Activated CD8-positive, alpha-beta memory T cell treated with anti-CD3 and anti-CD28 coated beads, Interleukin-2, amount 10 ng/mL, durations not matched to agents 7 days and 5 days (primary cell): ENCODE measurements at regions not wholly inside any gene's neighbourhood (a gene's known extent, or its start where the extent isn't known, plus 50 kb on each side); places are given as distances from the start of the nearest gene placed in this dataset.

ENCODE experiments used
- ATAC-seq: fragments of 150-1000 bp; cut with Tn5 transposase; one replicate; pipeline ENCODE4 v1.10.0; 2021; ENCODE audit warnings: moderate library complexity
- CTCF ChIA-PET: fragments of 350-600 bp; sonication (Branson Sonifier 250); formaldehyde crosslinking; loops from one replicate; lab custom pipeline; 2021; ENCODE audit warnings: antibody characterized with exemption; lab: Charles Lee
- DNase-seq: peaks from one replicate; pipeline ENCODE4 v3.0.0-alpha.2; 2020
- H3K27ac Mint-ChIP-seq: one replicate; pipeline ENCODE4 v1.8.0; 2021; ENCODE audit warnings: mild to moderate bottlenecking, mixed read lengths
- H3K27me3 Mint-ChIP-seq: one replicate; pipeline ENCODE4 v1.8.0; 2021; ENCODE audit warnings: mixed read lengths
- H3K36me3 Mint-ChIP-seq: one replicate; pipeline ENCODE4 v1.8.0; 2021; ENCODE audit warnings: mild to moderate bottlenecking, mixed read lengths
- H3K4me1 Mint-ChIP-seq: one replicate; pipeline ENCODE4 v1.8.0; 2021; ENCODE audit warnings: mixed read lengths
- H3K4me3 Mint-ChIP-seq: one replicate; pipeline ENCODE4 v1.8.0; 2021; ENCODE audit warnings: mild to moderate bottlenecking, moderate library complexity, mixed read lengths
- H3K9me3 Mint-ChIP-seq: one replicate; pipeline ENCODE4 v1.8.0; 2022; ENCODE audit warnings: low read depth, mixed read lengths

GRCh38 chr1:233435622-233436021, 108.1 kb downstream of the MAP3K21 start:
- no peak overlapping the region for H3K4me3 Mint-ChIP-seq

GRCh38 chr1:233439721-233440120, 112.2 kb downstream of the MAP3K21 start:
- no peak overlapping the region for H3K4me3 Mint-ChIP-seq
- no peaks in the 10 kb centered on the region for H3K4me1 Mint-ChIP-seq
- H3K27ac Mint-ChIP-seq, result no peak overlapping the region
- ATAC-seq (no peak), DNase-seq (no peak)
- CTCF ChIA-PET, result interaction anchor here (0.8 to 2.9 kb wide), 5 partner anchors 8 to 627 kb away, joined by 3 to 20 read pairs (median 5); no protein-coding TSS in a partner anchor
- H3K9me3 Mint-ChIP-seq, result no peaks in the 10 kb centered on the region
- H3K27me3 Mint-ChIP-seq, result peaks cover 27% of the 10 kb centered on the region
- H3K36me3 Mint-ChIP-seq, result no peaks in the 10 kb centered on the region

More at GRCh38 chr1:233435622-233436021, 108.1 kb downstream of the MAP3K21 start:
- ATAC-seq, result no peak
- H3K27me3 Mint-ChIP-seq, result peaks cover 38% of the 10 kb centered on the region
- no peaks in the 10 kb centered on the region for H3K9me3 Mint-ChIP-seq
- DNase-seq, result no peak
- H3K4me1 Mint-ChIP-seq, result no peaks in the 10 kb centered on the region
- no peak overlapping the region for H3K27ac Mint-ChIP-seq
- no peaks in the 10 kb centered on the region for H3K36me3 Mint-ChIP-seq
- CTCF ChIA-PET, result no interaction called here

- Mint-ChIP-seq H3K27ac (no peak overlapping the region), H3K4me1 (no peaks in the 10 kb centered on the region), H3K27me3 (peaks cover 19% of the 10 kb centered on the region), H3K9me3 (no peaks in the 10 kb centered on the region), H3K4me3 (no peak overlapping the region), H3K36me3 (no peaks in the 10 kb centered on the region)
- DNase-seq (no peak), ATAC-seq (no peak)
- CTCF ChIA-PET, result interaction anchor here (0.6 to 2.9 kb wide), 15 partner anchors 11 to 626 kb away, joined by 3 to 20 read pairs (median 4); no protein-coding TSS in a partner anchor
These were observed 113.5 kb downstream of the MAP3K21 start for GRCh38 chr1:233440951-233441401.

GRCh38 chr1:233442026-233442780, 114.7 kb downstream of the MAP3K21 start:
- CTCF ChIA-PET, result interaction anchor here (0.9 to 2.9 kb wide), 5 partner anchors 11 to 625 kb away, joined by 3 to 20 read pairs (median 3); no protein-coding TSS in a partner anchor
- no peak for DNase-seq
- Mint-ChIP-seq H3K27ac (no peak overlapping the region), H3K4me1 (no peaks in the 10 kb centered on the region), H3K27me3 (peaks cover 16% of the 10 kb centered on the region), H3K36me3 (no peaks in the 10 kb centered on the region), H3K4me3 (no peak overlapping the region), H3K9me3 (no peaks in the 10 kb centered on the region)
- ATAC-seq, result no peak

- Mint-ChIP-seq H3K4me1 (no peaks in the 10 kb centered on the region), H3K27ac (no peak overlapping the region), H3K4me3 (no peak overlapping the region), H3K36me3 (no peaks in the 10 kb centered on the region), H3K9me3 (no peaks in the 10 kb centered on the region), H3K27me3 (peaks cover 14% of the 10 kb centered on the region)
- DNase-seq (no peak), ATAC-seq (no peak)
- CTCF ChIA-PET, result no interaction called here
These were observed 115.7 kb downstream of the MAP3K21 start for GRCh38 chr1:233443040-233443760.

GRCh38 chr1:233444484-233444883, 117.0 kb downstream of the MAP3K21 start:
- ATAC-seq (no peak), DNase-seq (no peak)
- Mint-ChIP-seq H3K27ac (no peak overlapping the region), H3K9me3 (no peaks in the 10 kb centered on the region), H3K4me3 (no peak overlapping the region), H3K27me3 (peaks cover 10% of the 10 kb centered on the region), H3K4me1 (no peaks in the 10 kb centered on the region), H3K36me3 (no peaks in the 10 kb centered on the region)
- CTCF ChIA-PET, result interaction anchor here (0.7 to 1.0 kb wide), 2 partner anchors 14 to 51 kb away, joined by 3 read pairs; no protein-coding TSS in a partner anchor

- CTCF ChIA-PET, result no interaction called here
- ATAC-seq, result no peak
These were observed 118.2 kb downstream of the MAP3K21 start for GRCh38 chr1:233445737-233446136.

GRCh38 chr1:233446935-233447334, 119.4 kb downstream of the MAP3K21 start:
- CTCF ChIA-PET, result no interaction called here
- ATAC-seq, result no peak
- H3K4me3 Mint-ChIP-seq, result no peak overlapping the region
- no peak overlapping the region for H3K27ac Mint-ChIP-seq
- H3K9me3 Mint-ChIP-seq, result no peaks in the 10 kb centered on the region
- no peaks in the 10 kb centered on the region for H3K4me1 Mint-ChIP-seq
- H3K36me3 Mint-ChIP-seq, result no peaks in the 10 kb centered on the region
- peaks cover 13% of the 10 kb centered on the region for H3K27me3 Mint-ChIP-seq
- DNase-seq, result no peak

More at GRCh38 chr1:233445737-233446136, 118.2 kb downstream of the MAP3K21 start:
- Mint-ChIP-seq H3K36me3 (no peaks in the 10 kb centered on the region), H3K27ac (no peak overlapping the region), H3K4me3 (no peak overlapping the region), H3K27me3 (peaks cover 9% of the 10 kb centered on the region), H3K4me1 (no peaks in the 10 kb centered on the region), H3K9me3 (no peaks in the 10 kb centered on the region)
- DNase-seq, result no peak

GRCh38 chr1:233448109-233448689, 120.7 kb downstream of the MAP3K21 start:
- no peak for ATAC-seq
- no peak overlapping the region for H3K4me3 Mint-ChIP-seq
- H3K27me3 Mint-ChIP-seq, result peaks cover 11% of the 10 kb centered on the region
- no peaks in the 10 kb centered on the region for H3K4me1 Mint-ChIP-seq
- H3K9me3 Mint-ChIP-seq, result no peaks in the 10 kb centered on the region
- DNase-seq, result no peak
- H3K36me3 Mint-ChIP-seq, result no peaks in the 10 kb centered on the region
- CTCF ChIA-PET, result interaction anchor here (0.6 to 1.2 kb wide), 2 partner anchors 8 to 55 kb away, joined by 3 read pairs; no protein-coding TSS in a partner anchor
- H3K27ac Mint-ChIP-seq, result no peak overlapping the region

- H3K27ac Mint-ChIP-seq, result no peak overlapping the region
- peaks cover 21% of the 10 kb centered on the region for H3K27me3 Mint-ChIP-seq
- H3K4me1 Mint-ChIP-seq, result no peaks in the 10 kb centered on the region
- no peak for ATAC-seq
- no peak overlapping the region for H3K4me3 Mint-ChIP-seq
- H3K36me3 Mint-ChIP-seq, result no peaks in the 10 kb centered on the region
- no peaks in the 10 kb centered on the region for H3K9me3 Mint-ChIP-seq
- CTCF ChIA-PET, result interaction anchor here (1.4 kb wide), 1 partner anchor 11 kb away, joined by 3 read pairs; no protein-coding TSS in a partner anchor
- DNase-seq, result no peak
These were observed 125.2 kb downstream of the MAP3K21 start for GRCh38 chr1:233452724-233453123.

GRCh38 chr1:233453433-233454200, 126.1 kb downstream of the MAP3K21 start:
- H3K4me3 Mint-ChIP-seq, result no peak overlapping the region
- CTCF ChIA-PET, result interaction anchor here (1.4 kb wide), 1 partner anchor 12 kb away, joined by 3 read pairs; no protein-coding TSS in a partner anchor
- no peaks in the 10 kb centered on the region for H3K4me1 Mint-ChIP-seq
- H3K27ac Mint-ChIP-seq, result no peak overlapping the region
- peaks cover 25% of the 10 kb centered on the region for H3K27me3 Mint-ChIP-seq
- no peaks in the 10 kb centered on the region for H3K9me3 Mint-ChIP-seq
- ATAC-seq, result no peak
- H3K36me3 Mint-ChIP-seq, result no peaks in the 10 kb centered on the region
- DNase-seq, result no peak

- Mint-ChIP-seq H3K27ac (no peak overlapping the region), H3K4me3 (no peak overlapping the region), H3K36me3 (no peaks in the 10 kb centered on the region), H3K27me3 (peaks cover 16% of the 10 kb centered on the region), H3K9me3 (no peaks in the 10 kb centered on the region), H3K4me1 (no peaks in the 10 kb centered on the region)
- CTCF ChIA-PET, result no interaction called here
- DNase-seq (no peak), ATAC-seq (no peak)
These were observed 132.0 kb downstream of the MAP3K21 start for GRCh38 chr1:233459470-233459945.
